Panc1 (cell line): ENCODE measurements at regions not wholly inside any gene's neighbourhood (a gene's known extent, or its start where the extent isn't known, plus 50 kb on each side); places are given as distances from the start of the nearest gene placed in this dataset.

Experiments
- POLR2AphosphoS5 ChIP-seq: IDR thresholded peaks from 2 replicates; pipeline ENCODE4 v1.6.1; 2012; ENCODE audit warnings: mild to moderate bottlenecking, low read depth, low read length, moderate library complexity
- SIN3A ChIP-seq: IDR thresholded peaks from 2 replicates; pipeline ENCODE4 v1.6.1; 2012; ENCODE audit warnings: low read depth, mild to moderate bottlenecking, low read length, moderate library complexity, borderline replicate concordance; ENCODE audit not compliant: insufficient read depth
- TCF7L2 ChIP-seq: IDR thresholded peaks from 2 replicates; pipeline ENCODE4 v1.6.1; 2011; ENCODE audit warnings: mild to moderate bottlenecking, low read depth, low read length, inconsistent platforms
- TF ChIP-seq, protein P1 (sequence below): fragments of 450-650 bp; IDR thresholded peaks from 2 replicates; pipeline ENCODE4 v1.5.1; 2017; ENCODE audit warnings: mild to moderate bottlenecking
- TF ChIP-seq, protein P2 (sequence below), 2 experiments: IDR thresholded peaks; 2 replicates each; pipeline ENCODE4 v1.6.1; 2011 to 2012; ENCODE audit warnings: low read depth in 2 of 2, control low read depth in 1 of 2, low read length in 1 of 2, mild to moderate bottlenecking in 1 of 2, moderate library complexity in 1 of 2; ENCODE audit not compliant: insufficient read depth in 1 of 2

DNA sequence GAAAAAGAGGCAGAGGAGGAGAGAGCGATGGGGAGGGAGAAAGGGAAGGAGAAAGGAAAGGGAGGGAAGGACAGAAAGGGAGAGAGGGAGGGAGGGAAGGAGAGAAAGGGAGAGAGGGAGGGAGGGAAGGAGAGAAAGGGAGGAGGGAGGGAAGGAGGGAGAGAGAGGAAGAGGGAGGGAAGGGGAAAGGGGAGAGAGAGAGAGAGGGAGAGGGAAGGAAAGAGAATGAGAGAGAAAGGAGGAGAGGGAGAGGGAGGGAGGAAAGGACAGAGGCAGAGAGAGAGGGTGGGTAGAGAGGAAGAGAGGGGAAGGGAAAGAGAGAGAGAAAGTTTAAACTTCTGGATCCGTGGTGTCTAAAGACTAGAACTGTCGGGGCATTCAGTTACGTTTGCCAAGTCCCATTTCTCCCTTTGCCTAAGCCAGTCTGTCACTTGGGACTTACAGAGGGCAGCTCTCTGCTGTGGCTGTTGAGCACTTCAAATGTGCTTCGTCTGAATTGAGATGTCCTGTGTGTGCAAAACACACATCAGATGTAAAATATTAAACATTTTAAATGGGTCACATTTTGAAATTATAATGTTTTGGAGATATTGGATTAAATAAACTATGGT is 62.6 kb downstream of the PLXNA1 start:
- TF ChIP-seq TCF7L2 (no peak), POLR2AphosphoS5 (no peak), SIN3A (no peak)
- TF ChIP-seq, protein P1, sequence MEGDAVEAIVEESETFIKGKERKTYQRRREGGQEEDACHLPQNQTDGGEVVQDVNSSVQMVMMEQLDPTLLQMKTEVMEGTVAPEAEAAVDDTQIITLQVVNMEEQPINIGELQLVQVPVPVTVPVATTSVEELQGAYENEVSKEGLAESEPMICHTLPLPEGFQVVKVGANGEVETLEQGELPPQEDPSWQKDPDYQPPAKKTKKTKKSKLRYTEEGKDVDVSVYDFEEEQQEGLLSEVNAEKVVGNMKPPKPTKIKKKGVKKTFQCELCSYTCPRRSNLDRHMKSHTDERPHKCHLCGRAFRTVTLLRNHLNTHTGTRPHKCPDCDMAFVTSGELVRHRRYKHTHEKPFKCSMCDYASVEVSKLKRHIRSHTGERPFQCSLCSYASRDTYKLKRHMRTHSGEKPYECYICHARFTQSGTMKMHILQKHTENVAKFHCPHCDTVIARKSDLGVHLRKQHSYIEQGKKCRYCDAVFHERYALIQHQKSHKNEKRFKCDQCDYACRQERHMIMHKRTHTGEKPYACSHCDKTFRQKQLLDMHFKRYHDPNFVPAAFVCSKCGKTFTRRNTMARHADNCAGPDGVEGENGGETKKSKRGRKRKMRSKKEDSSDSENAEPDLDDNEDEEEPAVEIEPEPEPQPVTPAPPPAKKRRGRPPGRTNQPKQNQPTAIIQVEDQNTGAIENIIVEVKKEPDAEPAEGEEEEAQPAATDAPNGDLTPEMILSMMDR: no peak
- TF ChIP-seq, protein P2, sequence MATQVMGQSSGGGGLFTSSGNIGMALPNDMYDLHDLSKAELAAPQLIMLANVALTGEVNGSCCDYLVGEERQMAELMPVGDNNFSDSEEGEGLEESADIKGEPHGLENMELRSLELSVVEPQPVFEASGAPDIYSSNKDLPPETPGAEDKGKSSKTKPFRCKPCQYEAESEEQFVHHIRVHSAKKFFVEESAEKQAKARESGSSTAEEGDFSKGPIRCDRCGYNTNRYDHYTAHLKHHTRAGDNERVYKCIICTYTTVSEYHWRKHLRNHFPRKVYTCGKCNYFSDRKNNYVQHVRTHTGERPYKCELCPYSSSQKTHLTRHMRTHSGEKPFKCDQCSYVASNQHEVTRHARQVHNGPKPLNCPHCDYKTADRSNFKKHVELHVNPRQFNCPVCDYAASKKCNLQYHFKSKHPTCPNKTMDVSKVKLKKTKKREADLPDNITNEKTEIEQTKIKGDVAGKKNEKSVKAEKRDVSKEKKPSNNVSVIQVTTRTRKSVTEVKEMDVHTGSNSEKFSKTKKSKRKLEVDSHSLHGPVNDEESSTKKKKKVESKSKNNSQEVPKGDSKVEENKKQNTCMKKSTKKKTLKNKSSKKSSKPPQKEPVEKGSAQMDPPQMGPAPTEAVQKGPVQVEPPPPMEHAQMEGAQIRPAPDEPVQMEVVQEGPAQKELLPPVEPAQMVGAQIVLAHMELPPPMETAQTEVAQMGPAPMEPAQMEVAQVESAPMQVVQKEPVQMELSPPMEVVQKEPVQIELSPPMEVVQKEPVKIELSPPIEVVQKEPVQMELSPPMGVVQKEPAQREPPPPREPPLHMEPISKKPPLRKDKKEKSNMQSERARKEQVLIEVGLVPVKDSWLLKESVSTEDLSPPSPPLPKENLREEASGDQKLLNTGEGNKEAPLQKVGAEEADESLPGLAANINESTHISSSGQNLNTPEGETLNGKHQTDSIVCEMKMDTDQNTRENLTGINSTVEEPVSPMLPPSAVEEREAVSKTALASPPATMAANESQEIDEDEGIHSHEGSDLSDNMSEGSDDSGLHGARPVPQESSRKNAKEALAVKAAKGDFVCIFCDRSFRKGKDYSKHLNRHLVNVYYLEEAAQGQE (IDR thresholded peaks at IDR 0.05; ENCODE audit: insufficient read depth in 1 of 2, low read depth in 2 of 2, low read length in 1 of 2): no peak
